ENCODE measurements at regions not wholly inside any gene's neighbourhood (a gene's known extent, or its start where the extent isn't known, plus 50 kb on each side); places are given as distances from the start of the nearest gene placed in this dataset.

DNA sequence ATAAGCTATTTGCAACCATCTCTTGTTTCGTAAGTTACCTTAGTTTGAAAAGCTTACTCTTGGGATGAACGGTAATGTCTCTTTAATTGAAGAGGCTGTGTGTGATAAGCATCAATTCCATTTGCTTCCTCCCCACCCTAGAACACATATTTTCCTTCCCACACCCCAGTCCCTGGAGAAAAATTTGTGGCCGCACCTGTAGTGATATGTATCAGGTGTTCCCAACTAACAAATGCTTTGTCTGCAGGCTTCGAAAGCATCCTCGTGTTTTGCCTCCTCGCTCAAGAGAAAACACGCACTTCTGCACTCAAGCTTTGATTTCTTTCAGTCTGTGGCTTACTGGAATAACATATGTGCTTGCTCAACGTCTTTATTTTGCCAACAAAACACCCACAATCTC, 143.8 kb upstream of the OTUD4 start:
- no peak overlapping the region for H3K23ac ChIP-seq (ENCODE audit: low read length in 2 of 2)
- no peaks in the 10 kb centered on the region for H3K36me3 ChIP-seq (ENCODE audit: control insufficient read depth in 1 of 2, insufficient read depth in 2 of 2, low read depth in 1 of 2, low read length in 2 of 2)
- H3K14ac ChIP-seq (ENCODE audit: low read length in 2 of 2), result no peak overlapping the region
- DNase-seq, result no peak
- no peak overlapping the region for H2AFZ ChIP-seq (ENCODE audit: low read depth, low read length)
- no peak overlapping the region for H4K91ac ChIP-seq (ENCODE audit: low read length)
- H3K4me2 ChIP-seq (ENCODE audit: low read length, poor library complexity, severe bottlenecking), result no peak overlapping the region
- H4K8ac ChIP-seq (ENCODE audit: low read length), result no peak overlapping the region
- H3K4ac ChIP-seq (ENCODE audit: low read depth in 1 of 2, low read length in 2 of 2), result no peak overlapping the region
- H3K27ac ChIP-seq (ENCODE audit: low read length, poor library complexity, severe bottlenecking), result no peak overlapping the region
- H2BK15ac ChIP-seq (ENCODE audit: low read depth, poor library complexity, severe bottlenecking), result no peak overlapping the region
- no peak overlapping the region for H3K4me3 ChIP-seq (ENCODE audit: insufficient read depth in 1 of 2, low read depth in 1 of 2, low read length in 2 of 2)
- no peaks in the 10 kb centered on the region for H3K4me1 ChIP-seq (ENCODE audit: control insufficient read depth, insufficient read depth, low read depth, low read length)
- no peak overlapping the region for H3K9ac ChIP-seq (ENCODE audit: low read length)
- 99% methylated on average over 5 of the region's 8 CpGs for WGBS
- H2BK120ac ChIP-seq (ENCODE audit: low read depth, low read length), result no peak overlapping the region
- no peak overlapping the region for H2BK12ac ChIP-seq (ENCODE audit: low read length in 2 of 2)
- no peaks in the 10 kb centered on the region for H3K27me3 ChIP-seq (ENCODE audit: control insufficient read depth in 1 of 2, insufficient read depth in 1 of 2, low read length in 2 of 2)
- H2AK5ac ChIP-seq (ENCODE audit: low read length, severe bottlenecking), result no peak overlapping the region
- no peaks in the 10 kb centered on the region for H3K79me1 ChIP-seq (replicated peaks; ENCODE audit: low read length, poor library complexity, severe bottlenecking)
- H3K9me3 ChIP-seq (ENCODE audit: control insufficient read depth, low read length), result no peaks in the 10 kb centered on the region
- H3K18ac ChIP-seq (ENCODE audit: low read depth in 1 of 2, low read length in 2 of 2), result no peak overlapping the region
- H2BK5ac ChIP-seq (ENCODE audit: low read depth, low read length, poor library complexity, severe bottlenecking), result no peak overlapping the region

DNA sequence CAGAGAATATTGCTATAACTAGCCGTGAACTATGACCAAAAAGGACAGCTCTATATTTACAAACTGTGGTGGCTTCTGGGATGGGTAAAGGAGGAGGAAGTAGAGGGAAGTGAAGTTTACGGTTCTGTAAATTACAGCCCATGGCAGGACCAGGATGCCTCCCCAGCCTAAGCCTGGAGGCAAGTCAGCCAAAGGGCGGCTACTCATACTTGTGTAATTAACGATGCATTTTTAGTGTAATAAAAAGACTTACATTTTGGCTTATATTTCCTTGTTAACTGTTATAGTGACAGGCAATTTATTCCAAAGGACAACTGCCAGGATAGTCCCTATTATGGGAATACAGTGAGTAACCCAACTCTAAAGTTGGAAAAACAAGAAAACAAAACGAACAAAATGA, 139.9 kb upstream of the OTUD4 start:
- Histone ChIP-seq H3K4me3 (ENCODE audit: insufficient read depth in 1 of 2, low read depth in 1 of 2, low read length in 2 of 2) (no peak overlapping the region), H3K23ac (ENCODE audit: low read length in 2 of 2) (no peak overlapping the region), H3K27me3 (ENCODE audit: control insufficient read depth in 1 of 2, insufficient read depth in 1 of 2, low read length in 2 of 2) (peaks cover 0 to 10% of the 10 kb centered on the region in 2 experiments), H2BK120ac (ENCODE audit: low read depth, low read length) (no peak overlapping the region), H2AK5ac (ENCODE audit: low read length, severe bottlenecking) (no peak overlapping the region), H3K4ac (ENCODE audit: low read depth in 1 of 2, low read length in 2 of 2) (no peak overlapping the region), H3K36me3 (ENCODE audit: control insufficient read depth in 1 of 2, insufficient read depth in 2 of 2, low read depth in 1 of 2, low read length in 2 of 2) (no peaks in the 10 kb centered on the region), H3K9ac (ENCODE audit: low read length) (no peak overlapping the region), H4K8ac (ENCODE audit: low read length) (no peak overlapping the region), H3K27ac (ENCODE audit: low read length, poor library complexity, severe bottlenecking) (no peak overlapping the region), H3K79me1 (replicated peaks; ENCODE audit: low read length, poor library complexity, severe bottlenecking) (peaks cover 2% of the 10 kb centered on the region), H2BK5ac (ENCODE audit: low read depth, low read length, poor library complexity, severe bottlenecking) (no peak overlapping the region), H2BK12ac (ENCODE audit: low read length in 2 of 2) (no peak overlapping the region), H3K14ac (ENCODE audit: low read length in 2 of 2) (no peak overlapping the region), H3K9me3 (ENCODE audit: control insufficient read depth, low read length) (no peaks in the 10 kb centered on the region), H3K4me2 (ENCODE audit: low read length, poor library complexity, severe bottlenecking) (no peak overlapping the region), H3K18ac (ENCODE audit: low read depth in 1 of 2, low read length in 2 of 2) (no peak overlapping the region), H2BK15ac (ENCODE audit: low read depth, poor library complexity, severe bottlenecking) (no peak overlapping the region), H3K4me1 (ENCODE audit: control insufficient read depth, insufficient read depth, low read depth, low read length) (no peaks in the 10 kb centered on the region), H2AFZ (ENCODE audit: low read depth, low read length) (no peak overlapping the region), H4K91ac (ENCODE audit: low read length) (no peak overlapping the region)
- DNase-seq, result no peak
- WGBS, result 85% methylated on average over 3 of the region's 5 CpGs

DNA sequence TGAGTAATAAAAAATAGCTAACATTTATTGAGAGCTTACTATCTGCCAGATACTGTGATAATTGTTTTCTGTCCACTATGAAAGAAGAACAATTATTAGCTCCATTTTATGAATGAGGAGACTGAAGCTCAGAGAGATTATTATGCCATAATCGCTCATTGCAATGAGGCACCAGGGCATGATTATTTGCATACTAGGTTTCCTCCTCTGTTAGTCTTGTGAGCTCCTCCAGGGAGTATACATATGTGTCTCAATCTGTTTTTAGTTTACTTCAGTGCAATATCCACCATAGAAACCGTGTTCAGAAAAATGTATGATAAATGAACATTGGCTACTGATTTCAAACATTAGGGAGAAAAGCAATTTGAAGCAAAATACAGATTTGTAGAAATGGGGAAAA, 139.4 kb upstream of the OTUD4 start:
- Histone ChIP-seq H3K27me3 (ENCODE audit: control insufficient read depth in 1 of 2, insufficient read depth in 1 of 2, low read length in 2 of 2) (peaks cover 0 to 10% of the 10 kb centered on the region in 2 experiments), H3K36me3 (ENCODE audit: control insufficient read depth in 1 of 2, insufficient read depth in 2 of 2, low read depth in 1 of 2, low read length in 2 of 2) (no peaks in the 10 kb centered on the region), H3K9me3 (ENCODE audit: control insufficient read depth, low read length) (no peaks in the 10 kb centered on the region), H2BK12ac (ENCODE audit: low read length in 2 of 2) (no peak overlapping the region), H2BK120ac (ENCODE audit: low read depth, low read length) (no peak overlapping the region), H2AK5ac (ENCODE audit: low read length, severe bottlenecking) (no peak overlapping the region), H3K9ac (ENCODE audit: low read length) (no peak overlapping the region), H4K8ac (ENCODE audit: low read length) (no peak overlapping the region), H3K14ac (ENCODE audit: low read length in 2 of 2) (no peak overlapping the region), H3K4ac (ENCODE audit: low read depth in 1 of 2, low read length in 2 of 2) (no peak overlapping the region), H3K18ac (ENCODE audit: low read depth in 1 of 2, low read length in 2 of 2) (no peak overlapping the region), H4K91ac (ENCODE audit: low read length) (no peak overlapping the region), H2BK5ac (ENCODE audit: low read depth, low read length, poor library complexity, severe bottlenecking) (no peak overlapping the region), H3K4me2 (ENCODE audit: low read length, poor library complexity, severe bottlenecking) (no peak overlapping the region), H3K27ac (ENCODE audit: low read length, poor library complexity, severe bottlenecking) (no peak overlapping the region), H3K4me1 (ENCODE audit: control insufficient read depth, insufficient read depth, low read depth, low read length) (no peaks in the 10 kb centered on the region), H2AFZ (ENCODE audit: low read depth, low read length) (no peak overlapping the region), H3K23ac (ENCODE audit: low read length in 2 of 2) (no peak overlapping the region), H3K79me1 (replicated peaks; ENCODE audit: low read length, poor library complexity, severe bottlenecking) (peaks cover 2% of the 10 kb centered on the region), H2BK15ac (ENCODE audit: low read depth, poor library complexity, severe bottlenecking) (no peak overlapping the region), H3K4me3 (ENCODE audit: insufficient read depth in 1 of 2, low read depth in 1 of 2, low read length in 2 of 2) (no peak overlapping the region)
- WGBS, result 100% methylated on average over 2 of the region's 2 CpGs
- no peak for DNase-seq

DNA sequence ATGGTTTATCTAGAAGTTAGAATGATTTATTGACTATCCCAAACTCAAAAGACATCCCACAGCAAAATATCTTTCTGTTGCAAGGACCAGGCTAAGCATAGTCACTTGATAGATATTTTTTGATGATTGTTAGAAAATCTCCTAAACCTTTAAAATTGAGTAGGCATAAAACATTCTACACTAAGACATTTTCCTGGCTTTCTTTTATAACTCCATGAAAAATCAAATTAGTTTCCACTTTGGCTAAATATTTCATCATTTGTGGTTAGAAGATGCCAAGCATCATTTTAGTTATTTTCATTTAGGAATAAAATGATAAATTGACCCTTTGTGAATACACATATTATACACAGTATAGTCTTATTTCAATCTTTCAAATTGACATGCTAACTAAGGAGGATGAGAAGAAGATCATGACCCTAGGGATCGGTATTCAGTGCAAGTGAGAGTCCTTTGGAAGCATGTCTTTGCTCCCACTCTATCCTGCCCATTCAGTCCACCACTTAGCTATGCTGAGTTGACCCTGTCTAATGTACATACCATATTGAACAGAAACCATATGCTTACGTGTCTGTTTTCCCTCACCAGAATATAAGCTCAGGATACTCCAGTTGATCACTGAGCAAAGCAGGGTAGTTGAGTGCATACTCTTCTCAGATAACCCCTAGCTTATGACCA, 136.6 kb upstream of the OTUD4 start:
- H2AK5ac ChIP-seq (ENCODE audit: low read length, severe bottlenecking), result no peak overlapping the region

More for the DNA sequence above, 136.6 kb upstream of the OTUD4 start:
- H2BK120ac ChIP-seq (ENCODE audit: low read depth, low read length), result no peak overlapping the region
- H3K14ac ChIP-seq (ENCODE audit: low read length in 2 of 2), result no peak overlapping the region
- no peaks in the 10 kb centered on the region for H3K4me1 ChIP-seq (ENCODE audit: control insufficient read depth, insufficient read depth, low read depth, low read length)
- 90% methylated on average over 2 of the region's 2 CpGs for WGBS
- H3K9ac ChIP-seq (ENCODE audit: low read length), result no peak overlapping the region
- no peak overlapping the region for H3K4me2 ChIP-seq (ENCODE audit: low read length, poor library complexity, severe bottlenecking)
- H3K4me3 ChIP-seq (ENCODE audit: insufficient read depth in 1 of 2, low read depth in 1 of 2, low read length in 2 of 2), result no peak overlapping the region
- no peak overlapping the region for H2BK5ac ChIP-seq (ENCODE audit: low read depth, low read length, poor library complexity, severe bottlenecking)
- H3K79me1 ChIP-seq (replicated peaks; ENCODE audit: low read length, poor library complexity, severe bottlenecking), result peaks cover 2% of the 10 kb centered on the region
- H3K23ac ChIP-seq (ENCODE audit: low read length in 2 of 2), result no peak overlapping the region
- H2BK15ac ChIP-seq (ENCODE audit: low read depth, poor library complexity, severe bottlenecking), result no peak overlapping the region
- H3K36me3 ChIP-seq (ENCODE audit: control insufficient read depth in 1 of 2, insufficient read depth in 2 of 2, low read depth in 1 of 2, low read length in 2 of 2), result no peaks in the 10 kb centered on the region
- no peak overlapping the region for H2BK12ac ChIP-seq (ENCODE audit: low read length in 2 of 2)
- no peak for DNase-seq
- no peak overlapping the region for H3K4ac ChIP-seq (ENCODE audit: low read depth in 1 of 2, low read length in 2 of 2)
- no peak overlapping the region for H3K27ac ChIP-seq (ENCODE audit: low read length, poor library complexity, severe bottlenecking)
- no peak overlapping the region for H4K91ac ChIP-seq (ENCODE audit: low read length)
- H3K27me3 ChIP-seq (ENCODE audit: control insufficient read depth in 1 of 2, insufficient read depth in 1 of 2, low read length in 2 of 2), result peaks cover 0 to 10% of the 10 kb centered on the region in 2 experiments
- H3K18ac ChIP-seq (ENCODE audit: low read depth in 1 of 2, low read length in 2 of 2), result no peak overlapping the region
- H3K9me3 ChIP-seq (ENCODE audit: control insufficient read depth, low read length), result no peaks in the 10 kb centered on the region
- H4K8ac ChIP-seq (ENCODE audit: low read length), result no peak overlapping the region
- no peak overlapping the region for H2AFZ ChIP-seq (ENCODE audit: low read depth, low read length)
